Skeletal muscle cell (primary cell): ENCODE measurements at regions not wholly inside any gene's neighbourhood (a gene's known extent, or its start where the extent isn't known, plus 50 kb on each side); places are given as distances from the start of the nearest gene placed in this dataset.

Source experiments
- DNase-seq: peaks from one replicate; pipeline ENCODE4 v3.0.0-alpha.2; 2010; ENCODE audit warnings: low read depth
- H3K4me3 ChIP-seq: 2 replicates; pipeline ENCODE4 v1.5.1; 2011; ENCODE audit warnings: low read depth, mild to moderate bottlenecking, control low read depth, low read length, moderate library complexity

GRCh38 chr20:17806739-17807441 is 107.1 kb downstream of the BANF2 start:
- peak; percentile 74 for DNase-seq
- H3K4me3 ChIP-seq: no peak overlapping the region

- H3K4me3 ChIP-seq: no peak overlapping the region
- no peak for DNase-seq
Measured at GRCh38 chr20:17806107-17806506, 106.3 kb downstream of the BANF2 start.

- DNase-seq: no peak
- no peak overlapping the region for H3K4me3 ChIP-seq
Measured at GRCh38 chr20:17803765-17804164, 104.0 kb downstream of the BANF2 start.

- no peak for DNase-seq
- no peak overlapping the region for H3K4me3 ChIP-seq
Measured at GRCh38 chr20:17799575-17800227, 99.9 kb downstream of the BANF2 start.

- no peak for DNase-seq
- no peak overlapping the region for H3K4me3 ChIP-seq
Measured at GRCh38 chr20:17798601-17799000, 98.8 kb downstream of the BANF2 start.

GRCh38 chr20:17797579-17797978 is 97.8 kb downstream of the BANF2 start:
- no peak for DNase-seq
- no peak overlapping the region for H3K4me3 ChIP-seq

GRCh38 chr20:17797161-17797560 is 97.4 kb downstream of the BANF2 start:
- DNase-seq: no peak
- H3K4me3 ChIP-seq: no peak overlapping the region

GRCh38 chr20:17796091-17796563 is 96.4 kb downstream of the BANF2 start:
- DNase-seq: no peak
- no peak overlapping the region for H3K4me3 ChIP-seq

GRCh38 chr20:17795501-17796071 is 95.8 kb downstream of the BANF2 start:
- DNase-seq: no peak
- no peak overlapping the region for H3K4me3 ChIP-seq

GRCh38 chr20:17795003-17795402 is 95.2 kb downstream of the BANF2 start:
- no peak for DNase-seq
- H3K4me3 ChIP-seq: no peak overlapping the region

- DNase-seq: no peak
Measured at GRCh38 chr20:17794400-17794799, 94.6 kb downstream of the BANF2 start.

GRCh38 chr20:17793986-17794385 is 94.2 kb downstream of the BANF2 start:
- no peak overlapping the region for H3K4me3 ChIP-seq
- no peak for DNase-seq

More at GRCh38 chr20:17794400-17794799, 94.6 kb downstream of the BANF2 start:
- no peak overlapping the region for H3K4me3 ChIP-seq

GRCh38 chr20:17790296-17790695 is 90.5 kb downstream of the BANF2 start:
- no peak overlapping the region for H3K4me3 ChIP-seq
- no peak for DNase-seq

GRCh38 chr20:17787816-17788215 is 88.0 kb downstream of the BANF2 start:
- no peak for DNase-seq
- H3K4me3 ChIP-seq: no peak overlapping the region

- no peak overlapping the region for H3K4me3 ChIP-seq
- DNase-seq: peak; percentile 56
Measured at GRCh38 chr20:17786221-17786718, 86.5 kb downstream of the BANF2 start.
